GM23248 (cell line): ENCODE measurements at regions not wholly inside any gene's neighbourhood (a gene's known extent, or its start where the extent isn't known, plus 50 kb on each side); places are given as distances from the start of the nearest gene placed in this dataset.

Source experiments
- EZH2 ChIP-seq: fragments of 200-600 bp; sonication (generic); IDR thresholded peaks from 2 replicates; pipeline ENCODE4 v1.6.1; 2018; ENCODE audit warnings: antibody characterized with exemption, mild to moderate bottlenecking; ENCODE audit not compliant: insufficient read depth, poor library complexity, severe bottlenecking
- EZH2phosphoT487 ChIP-seq: fragments of 200-600 bp; sonication (generic); IDR thresholded peaks from 2 replicates; pipeline ENCODE4 v1.6.1; 2018; ENCODE audit warnings: antibody characterized with exemption, moderate library complexity, mild to moderate bottlenecking, low read depth; ENCODE audit not compliant: insufficient read depth

- TF ChIP-seq EZH2 (no peak), EZH2phosphoT487 (no peak)
Observed at GRCh38 chr6:8674126-8674525, 238.8 kb upstream of the SLC35B3 start.
